HG02973 (cell line): ENCODE measurements at regions not wholly inside any gene's neighbourhood (a gene's known extent, or its start where the extent isn't known, plus 50 kb on each side); places are given as distances from the start of the nearest gene placed in this dataset.

Experiments used
- ATAC-seq: cut with Tn5 transposase; IDR thresholded peaks from one replicate; pipeline ENCODE4 v1.9.1; 2021; ENCODE audit warnings: moderate library complexity; ENCODE audit not compliant: unreplicated experiment

- no peak for ATAC-seq
These were observed 92.2 kb upstream of the TRPM3 start for GRCh38 chr9:71213633-71214032.

DNA sequence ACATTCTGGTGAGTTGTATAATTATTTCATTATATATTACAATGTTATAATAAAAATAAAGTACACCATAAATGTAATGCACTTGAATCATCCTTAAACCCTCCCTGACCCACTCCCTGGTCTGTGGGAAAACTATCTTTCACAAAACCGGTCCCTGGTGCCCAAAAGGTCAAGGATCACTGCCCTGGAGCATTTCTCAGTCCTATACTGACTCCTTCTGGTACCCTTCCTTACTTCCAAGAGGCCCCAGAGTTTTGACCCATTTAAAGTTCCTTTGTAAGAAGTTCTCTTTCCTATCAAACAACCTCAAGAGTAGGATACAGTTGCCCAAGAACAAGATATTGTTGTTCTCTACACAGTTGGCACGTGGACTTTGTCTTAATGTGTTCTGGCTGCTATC is 88.9 kb upstream of the TRPM3 start:
- ATAC-seq: no peak

DNA sequence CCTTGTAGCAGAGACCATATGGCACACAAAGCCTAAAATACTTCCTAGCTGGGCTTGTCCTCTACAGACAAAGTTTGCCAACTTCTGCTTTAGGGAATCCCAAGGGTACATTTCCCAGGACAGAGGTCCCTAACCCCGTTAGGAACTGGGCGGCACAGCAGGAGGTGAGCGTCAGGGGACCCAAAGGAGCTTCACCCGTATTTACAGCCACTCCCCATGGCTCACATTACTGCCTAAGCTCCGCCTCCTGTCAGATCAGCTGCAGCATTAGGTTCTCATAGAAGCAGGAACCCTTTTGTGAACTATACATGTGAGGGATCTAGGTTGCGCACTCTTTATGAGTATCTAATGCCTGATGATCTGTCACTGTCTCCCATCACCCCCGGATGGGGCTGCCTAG is 88.5 kb upstream of the TRPM3 start:
- no peak for ATAC-seq

DNA sequence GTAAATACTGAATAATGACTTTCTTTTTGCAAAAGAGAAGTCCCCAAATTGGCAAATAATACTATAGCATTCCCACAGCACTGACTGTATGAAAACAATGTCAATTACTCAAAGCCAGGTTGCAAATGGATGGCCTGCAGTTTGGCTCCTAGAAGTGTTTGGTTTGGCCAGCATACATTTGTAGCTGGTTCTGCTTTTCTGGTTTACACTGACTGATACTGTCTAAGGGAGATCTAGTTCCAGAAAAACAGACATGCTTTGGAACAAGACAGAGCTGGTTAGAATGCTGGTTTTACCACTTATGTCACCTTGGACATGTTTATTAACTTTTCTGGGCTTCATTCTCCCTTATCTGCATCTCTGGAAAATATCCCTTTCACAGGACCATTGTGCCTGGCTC is 81.5 kb upstream of the TRPM3 start:
- ATAC-seq: no peak

- no peak for ATAC-seq
These were observed 70.3 kb upstream of the TRPM3 start for GRCh38 chr9:71191708-71192107.

- no peak for ATAC-seq
These were observed 61.8 kb upstream of the TRPM3 start for GRCh38 chr9:71183251-71183650.

DNA sequence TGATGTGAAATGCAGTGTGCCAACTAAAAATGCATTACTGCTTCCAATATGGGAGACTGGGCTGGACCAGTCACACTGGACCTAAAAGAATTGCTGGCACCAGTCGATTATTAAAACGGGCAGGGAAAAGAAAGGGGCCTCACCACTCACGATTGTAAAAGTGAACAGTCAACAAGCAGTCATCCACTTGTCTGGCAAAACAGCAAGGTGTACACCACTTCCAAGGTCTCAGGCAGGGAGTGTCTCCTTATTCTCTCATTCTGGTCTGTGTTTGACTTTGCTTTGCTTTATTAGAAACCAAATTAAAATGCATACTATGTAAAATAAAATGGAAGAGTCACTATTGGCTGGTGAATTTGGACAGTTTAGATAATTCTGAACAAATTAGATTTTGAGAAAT is 57.8 kb upstream of the TRPM3 start:
- no peak for ATAC-seq

- ATAC-seq: no peak
These were observed 56.5 kb upstream of the TRPM3 start for GRCh38 chr9:71177901-71178300.

GRCh38 chr9:71171517-71171916 is 50.1 kb upstream of the TRPM3 start:
- ATAC-seq: no peak
